ENCODE measurements at regions not wholly inside any gene's neighbourhood (a gene's known extent, or its start where the extent isn't known, plus 50 kb on each side); places are given as distances from the start of the nearest gene placed in this dataset.

GRCh38 chrX:134148172-134148692, 88.8 kb upstream of the CCDC160 start:
- ATAC-seq, result no peak
- TF ChIP-seq BACH2 (CRISPR knock-in tag; IDR thresholded peaks at IDR 0.05; ENCODE audit: borderline replicate concordance) (no peak), ZC3H10 (CRISPR knock-in tag; IDR thresholded peaks at IDR 0.05) (no peak), ESRRG (CRISPR knock-in tag; IDR thresholded peaks at IDR 0.05) (no peak), SNAI2 (CRISPR knock-in tag; IDR thresholded peaks at IDR 0.05) (no peak), RARB (CRISPR knock-in tag; IDR thresholded peaks at IDR 0.05) (no peak), POU6F1 (CRISPR knock-in tag; IDR thresholded peaks at IDR 0.05; ENCODE audit: borderline replicate concordance, low read depth) (no peak), ZNF8 (CRISPR knock-in tag; IDR thresholded peaks at IDR 0.05) (no peak), ZFP3 (CRISPR knock-in tag; IDR thresholded peaks at IDR 0.05) (no peak), ZNF70 (CRISPR knock-in tag; IDR thresholded peaks at IDR 0.05) (no peak), GLIS3 (CRISPR knock-in tag; IDR thresholded peaks at IDR 0.05) (no peak), ZFP30 (CRISPR knock-in tag; IDR thresholded peaks at IDR 0.05) (no peak), ISL1 (CRISPR knock-in tag; IDR thresholded peaks at IDR 0.05) (no peak), ARNTL (CRISPR knock-in tag; IDR thresholded peaks at IDR 0.05; ENCODE audit: borderline replicate concordance, low read depth) (no peak), TOX (CRISPR knock-in tag; IDR thresholded peaks at IDR 0.05; ENCODE audit: borderline replicate concordance) (no peak)

GRCh38 chrX:134158821-134159512, 78.0 kb upstream of the CCDC160 start:
- TF ChIP-seq ZNF70 (CRISPR knock-in tag; IDR thresholded peaks at IDR 0.05) (no peak), ISL1 (CRISPR knock-in tag; IDR thresholded peaks at IDR 0.05) (no peak), ZNF565 (CRISPR knock-in tag; conservative IDR thresholded peaks at IDR 0.05; ENCODE audit: low read depth) (no peak), ARNTL (CRISPR knock-in tag; IDR thresholded peaks at IDR 0.05; ENCODE audit: borderline replicate concordance, low read depth) (no peak), TSHZ2 (CRISPR knock-in tag; IDR thresholded peaks at IDR 0.05) (no peak), OSR1 (CRISPR knock-in tag; IDR thresholded peaks at IDR 0.05) (no peak), BACH2 (CRISPR knock-in tag; IDR thresholded peaks at IDR 0.05; ENCODE audit: borderline replicate concordance) (no peak), ZFP30 (CRISPR knock-in tag; IDR thresholded peaks at IDR 0.05) (no peak), CSRNP3 (CRISPR knock-in tag; IDR thresholded peaks at IDR 0.05) (no peak), POU6F1 (CRISPR knock-in tag; IDR thresholded peaks at IDR 0.05; ENCODE audit: borderline replicate concordance, low read depth) (no peak), ZFP3 (CRISPR knock-in tag; IDR thresholded peaks at IDR 0.05) (no peak), ESRRG (CRISPR knock-in tag; IDR thresholded peaks at IDR 0.05) (no peak), CSDC2 (CRISPR knock-in tag; IDR thresholded peaks at IDR 0.05) (no peak), SNAI2 (CRISPR knock-in tag; IDR thresholded peaks at IDR 0.05) (no peak), PPARA (CRISPR knock-in tag; IDR thresholded peaks at IDR 0.05; ENCODE audit: borderline replicate concordance) (no peak), ZC3H10 (CRISPR knock-in tag; IDR thresholded peaks at IDR 0.05) (no peak), GLIS3 (CRISPR knock-in tag; IDR thresholded peaks at IDR 0.05) (no peak), RARB (CRISPR knock-in tag; IDR thresholded peaks at IDR 0.05) (no peak)

GRCh38 chrX:134161162-134161561, 75.8 kb upstream of the CCDC160 start:
- TF ChIP-seq PPARA (CRISPR knock-in tag; IDR thresholded peaks at IDR 0.05; ENCODE audit: borderline replicate concordance) (no peak), ISL1 (CRISPR knock-in tag; IDR thresholded peaks at IDR 0.05) (no peak), TOX (CRISPR knock-in tag; IDR thresholded peaks at IDR 0.05; ENCODE audit: borderline replicate concordance) (no peak), BACH2 (CRISPR knock-in tag; IDR thresholded peaks at IDR 0.05; ENCODE audit: borderline replicate concordance) (no peak), RARB (CRISPR knock-in tag; IDR thresholded peaks at IDR 0.05) (no peak), ZNF70 (CRISPR knock-in tag; IDR thresholded peaks at IDR 0.05) (no peak), ESRRG (CRISPR knock-in tag; IDR thresholded peaks at IDR 0.05) (no peak), OSR1 (CRISPR knock-in tag; IDR thresholded peaks at IDR 0.05) (no peak), TCF4 (CRISPR knock-in tag; IDR thresholded peaks at IDR 0.05; ENCODE audit: borderline replicate concordance) (no peak), CSDC2 (CRISPR knock-in tag; IDR thresholded peaks at IDR 0.05) (no peak)
- ATAC-seq, result no peak

More at GRCh38 chrX:134158821-134159512, 78.0 kb upstream of the CCDC160 start:
- no peak for ATAC-seq
